ENCODE measurements at regions not wholly inside any gene's neighbourhood (a gene's known extent, or its start where the extent isn't known, plus 50 kb on each side); places are given as distances from the start of the nearest gene placed in this dataset.

DNA sequence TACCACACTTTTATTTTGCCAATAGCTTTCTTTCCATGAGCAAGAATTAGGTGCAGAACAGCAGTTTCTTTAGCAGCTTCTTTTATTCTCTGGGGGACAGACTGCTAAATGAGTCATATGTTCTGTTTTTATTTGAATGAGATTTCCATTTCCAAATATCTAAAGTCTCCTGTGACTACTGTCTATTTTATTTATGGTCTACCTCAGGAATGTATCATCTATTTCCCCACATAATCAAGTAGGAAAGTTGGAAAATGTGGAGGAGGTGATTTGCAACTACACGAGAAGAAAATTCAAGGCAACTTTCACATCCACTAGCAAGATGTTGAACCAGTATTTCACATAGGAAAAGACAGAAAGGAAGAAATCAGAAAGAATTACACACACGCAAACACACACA, 139.9 kb upstream of the MEX3C start:
- TF ChIP-seq CTCF (conservative IDR thresholded peaks at IDR 0.05; ENCODE audit: low read depth, low read length) (no peak), EZH2 (IDR thresholded peaks at IDR 0.05; ENCODE audit: low read length, unreplicated experiment) (no peak)
